ENCODE measurements at regions not wholly inside any gene's neighbourhood (a gene's known extent, or its start where the extent isn't known, plus 50 kb on each side); places are given as distances from the start of the nearest gene placed in this dataset.

DNA sequence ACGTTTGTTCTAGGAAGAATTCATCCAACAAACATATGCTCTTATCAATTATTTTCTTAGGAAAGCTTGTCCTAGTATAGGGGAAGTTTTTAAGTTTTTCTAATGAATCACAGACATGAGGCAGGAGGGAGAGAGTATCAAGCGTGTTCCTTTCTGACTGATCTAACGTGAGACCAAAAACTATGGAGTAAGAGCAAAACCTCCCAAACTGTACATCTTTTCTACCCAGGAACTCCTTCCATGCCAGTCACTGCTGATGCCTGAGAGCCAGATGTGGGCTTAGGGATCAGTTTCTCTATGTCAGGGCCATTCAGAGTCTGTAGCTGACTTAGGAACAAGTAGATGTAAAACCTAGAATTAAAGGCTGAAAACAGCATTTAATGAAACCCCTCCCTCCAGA is 51.7 kb upstream of the NFIB start:
- Histone ChIP-seq H2BK20ac (ENCODE audit: low read depth, low read length, poor library complexity, severe bottlenecking) (no peak overlapping the region), H3K56ac (ENCODE audit: insufficient read length, low read depth, low read length) (no peak overlapping the region), H3K18ac (ENCODE audit: insufficient read length, low read depth, low read length) (no peak overlapping the region), H3K4me1 (ENCODE audit: insufficient read depth, low read length) (no peaks in the 10 kb centered on the region; the same call in 1 of the 2 replicates), H2AK5ac (ENCODE audit: insufficient read length, low read length) (no peak overlapping the region), H3K79me1 (ENCODE audit: insufficient read depth, low read depth, low read length, poor library complexity, severe bottlenecking) (no peaks in the 10 kb centered on the region), H3K9ac (ENCODE audit: extremely low read depth, insufficient read length, low read length) (no peak overlapping the region), H3K23ac (ENCODE audit: insufficient read length, low read depth, low read length) (no peak overlapping the region), H3K4ac (ENCODE audit: low read depth, low read length) (no peak overlapping the region), H2BK120ac (ENCODE audit: low read depth, low read length, poor library complexity, severe bottlenecking) (no peak overlapping the region), H3K27ac (ENCODE audit: insufficient read length, low read depth, low read length) (no peak overlapping the region), H3K14ac (ENCODE audit: insufficient read depth, low read length) (no peak overlapping the region), H3K23me2 (ENCODE audit: insufficient read length, low read depth, low read length, poor library complexity, severe bottlenecking) (no peaks in the 10 kb centered on the region), H3K9me3 (ENCODE audit: control insufficient read depth, low read depth, low read length) (no peaks in the 10 kb centered on the region), H2BK15ac (ENCODE audit: low read depth, low read length) (no peak overlapping the region), H3K4me2 (ENCODE audit: insufficient read depth, insufficient read length, low read length) (no peak overlapping the region), H4K20me1 (ENCODE audit: control insufficient read depth, insufficient read depth, insufficient read length) (no peaks in the 10 kb centered on the region), H2BK5ac (ENCODE audit: insufficient read length, low read length) (no peak overlapping the region), H3T11ph (ENCODE audit: low read length) (no peak overlapping the region), H3K79me2 (ENCODE audit: insufficient read depth, low read length) (no peaks in the 10 kb centered on the region), H4K5ac (ENCODE audit: insufficient read length, low read depth, low read length) (no peak overlapping the region), H3K27me3 (ENCODE audit: insufficient read depth, low read length) (no peaks in the 10 kb centered on the region), H2BK12ac (ENCODE audit: insufficient read length, low read depth, low read length) (no peak overlapping the region), H4K91ac (ENCODE audit: insufficient read length, low read depth, low read length) (no peak overlapping the region), H4K8ac (replicated peaks; ENCODE audit: insufficient read length, low read depth, low read length) (no peak overlapping the region), H2AFZ (ENCODE audit: low read length) (no peak overlapping the region)
- Mint-ChIP-seq H3K9me3 (no peaks in the 10 kb centered on the region), H3K27ac (no peak overlapping the region), H3K27me3 (ENCODE audit: low read depth) (peaks cover 2% of the 10 kb centered on the region; the same call in 1 of the 2 replicates), H3K4me1 (peaks cover 14 to 15% of the 10 kb centered on the region in 2 experiments), H3K36me3 (ENCODE audit: insufficient read depth in 1 of 3, low read depth in 3 of 3) (peaks cover 0 to 5% (median 0%) of the 10 kb centered on the region in 3 experiments; a peak in 2 of 7 replicates), H3K4me3 (no peak overlapping the region)
- no CpG with 5 or more reads among the region's 3 CpGs for WGBS (ENCODE audit: extremely low coverage, insufficient read length, low lambda C conversion rate)
- DNase-seq, result no peak
- TF ChIP-seq, protein P1, sequence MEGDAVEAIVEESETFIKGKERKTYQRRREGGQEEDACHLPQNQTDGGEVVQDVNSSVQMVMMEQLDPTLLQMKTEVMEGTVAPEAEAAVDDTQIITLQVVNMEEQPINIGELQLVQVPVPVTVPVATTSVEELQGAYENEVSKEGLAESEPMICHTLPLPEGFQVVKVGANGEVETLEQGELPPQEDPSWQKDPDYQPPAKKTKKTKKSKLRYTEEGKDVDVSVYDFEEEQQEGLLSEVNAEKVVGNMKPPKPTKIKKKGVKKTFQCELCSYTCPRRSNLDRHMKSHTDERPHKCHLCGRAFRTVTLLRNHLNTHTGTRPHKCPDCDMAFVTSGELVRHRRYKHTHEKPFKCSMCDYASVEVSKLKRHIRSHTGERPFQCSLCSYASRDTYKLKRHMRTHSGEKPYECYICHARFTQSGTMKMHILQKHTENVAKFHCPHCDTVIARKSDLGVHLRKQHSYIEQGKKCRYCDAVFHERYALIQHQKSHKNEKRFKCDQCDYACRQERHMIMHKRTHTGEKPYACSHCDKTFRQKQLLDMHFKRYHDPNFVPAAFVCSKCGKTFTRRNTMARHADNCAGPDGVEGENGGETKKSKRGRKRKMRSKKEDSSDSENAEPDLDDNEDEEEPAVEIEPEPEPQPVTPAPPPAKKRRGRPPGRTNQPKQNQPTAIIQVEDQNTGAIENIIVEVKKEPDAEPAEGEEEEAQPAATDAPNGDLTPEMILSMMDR (conservative IDR thresholded peaks at IDR 0.05), result no peak
